ENCODE measurements at regions not wholly inside any gene's neighbourhood (a gene's known extent, or its start where the extent isn't known, plus 50 kb on each side); places are given as distances from the start of the nearest gene placed in this dataset.

DNA sequence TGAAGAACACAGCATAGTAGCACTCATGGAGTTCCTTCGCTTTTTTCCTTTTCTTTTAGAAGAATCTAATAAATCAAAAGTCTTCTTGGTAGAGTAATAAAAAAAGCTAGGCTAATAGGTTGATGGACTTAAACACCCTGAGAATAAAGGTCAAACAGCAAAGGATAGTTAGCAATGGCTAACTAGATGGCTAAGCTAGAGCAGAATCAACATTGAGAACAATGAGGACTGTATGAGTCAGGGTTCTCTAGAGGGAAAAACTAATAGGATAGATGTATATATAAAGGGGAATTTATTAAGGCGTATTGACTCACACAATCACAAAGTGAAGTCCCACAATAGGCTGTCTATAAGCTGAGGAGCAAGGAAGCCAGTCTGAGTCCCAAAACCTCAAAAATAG lies 550.9 kb downstream of the GLUD2 start:
- no peaks in the 10 kb centered on the region for H3K27me3 ChIP-seq (replicated peaks in 1 of 7)
- no peaks in the 10 kb centered on the region for H3K36me3 ChIP-seq
- H3K4me3 ChIP-seq = no peak overlapping the region
- no peak for DNase-seq
- TF ChIP-seq, protein P1, sequence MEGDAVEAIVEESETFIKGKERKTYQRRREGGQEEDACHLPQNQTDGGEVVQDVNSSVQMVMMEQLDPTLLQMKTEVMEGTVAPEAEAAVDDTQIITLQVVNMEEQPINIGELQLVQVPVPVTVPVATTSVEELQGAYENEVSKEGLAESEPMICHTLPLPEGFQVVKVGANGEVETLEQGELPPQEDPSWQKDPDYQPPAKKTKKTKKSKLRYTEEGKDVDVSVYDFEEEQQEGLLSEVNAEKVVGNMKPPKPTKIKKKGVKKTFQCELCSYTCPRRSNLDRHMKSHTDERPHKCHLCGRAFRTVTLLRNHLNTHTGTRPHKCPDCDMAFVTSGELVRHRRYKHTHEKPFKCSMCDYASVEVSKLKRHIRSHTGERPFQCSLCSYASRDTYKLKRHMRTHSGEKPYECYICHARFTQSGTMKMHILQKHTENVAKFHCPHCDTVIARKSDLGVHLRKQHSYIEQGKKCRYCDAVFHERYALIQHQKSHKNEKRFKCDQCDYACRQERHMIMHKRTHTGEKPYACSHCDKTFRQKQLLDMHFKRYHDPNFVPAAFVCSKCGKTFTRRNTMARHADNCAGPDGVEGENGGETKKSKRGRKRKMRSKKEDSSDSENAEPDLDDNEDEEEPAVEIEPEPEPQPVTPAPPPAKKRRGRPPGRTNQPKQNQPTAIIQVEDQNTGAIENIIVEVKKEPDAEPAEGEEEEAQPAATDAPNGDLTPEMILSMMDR (IDR thresholded peaks at IDR 0.05 in 8 of 11, conservative IDR thresholded peaks at IDR 0.05 in 3 of 11) = no peak
- TF ChIP-seq POLR2AphosphoS5 (IDR thresholded peaks at IDR 0.05) = no peak
- TF ChIP-seq POLR2A (IDR thresholded peaks at IDR 0.05) = no peak
- no peaks in the 10 kb centered on the region for H3K4me1 ChIP-seq
- intact Hi-C loops (cut with DNase I; ENCODE audit: low total_unique reads) = no loop called here
- no peaks in the 10 kb centered on the region for H3K9me3 ChIP-seq
- WGBS, 5 donors = 50 to 93% (median 81%) methylated on average over 2 of the region's 2 CpGs
- H3K27ac ChIP-seq = no peak overlapping the region

DNA sequence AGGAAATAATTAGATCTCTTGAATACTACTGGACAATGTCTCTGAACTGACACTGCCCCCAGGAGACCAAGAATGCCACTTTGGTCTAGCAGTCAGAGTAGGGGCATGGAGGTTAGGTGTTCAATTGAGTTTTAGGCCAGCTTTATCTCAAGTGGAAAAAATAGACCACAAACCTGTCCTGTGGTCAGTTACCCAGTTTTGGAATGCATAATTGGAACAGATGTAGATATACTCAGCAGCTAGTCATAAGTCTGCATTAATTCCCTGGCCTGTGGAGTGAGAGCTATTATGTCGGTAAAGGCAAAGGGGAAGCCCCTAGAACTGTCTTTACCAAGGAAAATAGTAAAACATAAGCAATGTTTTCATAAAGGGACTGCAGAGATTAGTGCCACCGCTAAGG lies 587.7 kb downstream of the GLUD2 start:
- Histone ChIP-seq H3K9me3 (no peaks in the 10 kb centered on the region), H3K4me1 (no peaks in the 10 kb centered on the region), H3K27me3 (replicated peaks in 1 of 7) (no peaks in the 10 kb centered on the region), H3K36me3 (no peaks in the 10 kb centered on the region), H3K27ac (no peak overlapping the region), H3K4me3 (no peak overlapping the region)
- 63 to 88% (median 83%) methylated on average over 2 of the region's 2 CpGs for WGBS, 5 donors
- intact Hi-C loops (cut with DNase I; ENCODE audit: low total_unique reads) = no loop called here
- no peak for DNase-seq
- no peak for TF ChIP-seq POLR2AphosphoS5 (IDR thresholded peaks at IDR 0.05)
- TF ChIP-seq, protein P1 (IDR thresholded peaks at IDR 0.05 in 8 of 11, conservative IDR thresholded peaks at IDR 0.05 in 3 of 11) = no peak
- TF ChIP-seq POLR2A (IDR thresholded peaks at IDR 0.05) = no peak

DNA sequence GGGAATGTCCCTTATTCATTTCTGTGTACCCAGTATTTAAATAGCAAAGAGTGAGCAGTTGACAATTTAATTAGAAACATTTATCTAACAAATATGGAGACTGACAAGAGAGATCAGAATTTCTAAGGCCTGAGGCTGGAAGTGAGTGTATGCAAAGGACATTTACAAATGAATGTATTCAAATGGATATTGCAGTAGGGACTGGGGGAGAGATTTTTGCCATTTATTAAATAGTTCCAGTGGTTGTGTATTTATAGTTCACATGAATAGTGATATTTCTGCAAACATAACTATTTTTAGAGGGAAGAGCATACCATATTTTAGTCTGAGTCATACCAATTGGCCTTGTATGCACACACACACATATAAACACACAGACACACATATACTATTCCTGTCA lies 592.4 kb downstream of the GLUD2 start:
- no peaks in the 10 kb centered on the region for H3K27me3 ChIP-seq (replicated peaks in 1 of 7)
- no peak overlapping the region for H3K27ac ChIP-seq
- no peaks in the 10 kb centered on the region for H3K36me3 ChIP-seq
- intact Hi-C loops (cut with DNase I; ENCODE audit: low total_unique reads) = no loop called here
- DNase-seq = no peak
- no peak overlapping the region for H3K4me3 ChIP-seq
- no peak for TF ChIP-seq POLR2AphosphoS5 (IDR thresholded peaks at IDR 0.05)
- TF ChIP-seq, protein P1 (IDR thresholded peaks at IDR 0.05 in 8 of 11, conservative IDR thresholded peaks at IDR 0.05 in 3 of 11) = no peak
- TF ChIP-seq POLR2A (IDR thresholded peaks at IDR 0.05) = no peak
- H3K9me3 ChIP-seq = no peaks in the 10 kb centered on the region
- H3K4me1 ChIP-seq = no peaks in the 10 kb centered on the region

DNA sequence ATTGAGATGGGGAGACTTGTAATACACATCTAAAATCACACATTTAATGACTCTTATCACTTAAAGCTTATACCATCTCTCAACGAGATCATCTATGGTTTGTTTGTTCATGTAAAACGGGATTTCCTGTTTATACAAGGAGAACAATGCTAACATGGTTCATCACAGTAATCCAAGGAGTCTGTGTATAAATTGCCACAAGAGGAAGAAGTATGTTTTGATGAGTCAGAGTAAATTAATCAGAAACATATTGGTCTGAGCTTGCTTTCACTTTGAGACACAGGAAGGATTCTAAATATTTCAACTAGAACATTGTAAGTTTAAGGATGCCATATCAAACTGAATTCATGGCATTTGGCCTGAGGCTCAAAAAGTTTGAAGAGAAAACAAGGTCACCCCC lies 594.1 kb downstream of the GLUD2 start:
- WGBS, 5 donors = 15 to 40% (median 26%) methylated on average over 2 of the region's 2 CpGs

More for the DNA sequence above, 594.1 kb downstream of the GLUD2 start:
- no peak for TF ChIP-seq POLR2AphosphoS5 (IDR thresholded peaks at IDR 0.05)
- TF ChIP-seq POLR2A (IDR thresholded peaks at IDR 0.05) = no peak
- TF ChIP-seq, protein P1 (IDR thresholded peaks at IDR 0.05 in 8 of 11, conservative IDR thresholded peaks at IDR 0.05 in 3 of 11) = no peak
- Histone ChIP-seq H3K36me3 (no peaks in the 10 kb centered on the region), H3K27me3 (replicated peaks in 1 of 7) (no peaks in the 10 kb centered on the region), H3K4me3 (no peak overlapping the region), H3K9me3 (no peaks in the 10 kb centered on the region), H3K27ac (no peak overlapping the region), H3K4me1 (no peaks in the 10 kb centered on the region)
- no peak for DNase-seq
- intact Hi-C loops (cut with DNase I; ENCODE audit: low total_unique reads) = no loop called here

All from spleen (tissue), 11 donors.